Femur (tissue), 1 donor: ENCODE measurements at regions not wholly inside any gene's neighbourhood (a gene's known extent, or its start where the extent isn't known, plus 50 kb on each side); places are given as distances from the start of the nearest gene placed in this dataset.
"Not testable (repeated sequence)": the region's sequence is repeated elsewhere in the genome, so short reads cannot be mapped to it uniquely, and the experiment has no call there.

Source experiments
- DNase-seq: peaks from one replicate; pipeline ENCODE4 v3.0.0-alpha.2; 2017

GRCh38 chr3:30305021-30305420, 301.4 kb upstream of the TGFBR2 start:
- DNase-seq: no peak

- DNase-seq: no peak
Observed at GRCh38 chr3:30306896-30307295, 299.5 kb upstream of the TGFBR2 start.

GRCh38 chr3:30307372-30307950, 298.9 kb upstream of the TGFBR2 start:
- no peak for DNase-seq

DNA sequence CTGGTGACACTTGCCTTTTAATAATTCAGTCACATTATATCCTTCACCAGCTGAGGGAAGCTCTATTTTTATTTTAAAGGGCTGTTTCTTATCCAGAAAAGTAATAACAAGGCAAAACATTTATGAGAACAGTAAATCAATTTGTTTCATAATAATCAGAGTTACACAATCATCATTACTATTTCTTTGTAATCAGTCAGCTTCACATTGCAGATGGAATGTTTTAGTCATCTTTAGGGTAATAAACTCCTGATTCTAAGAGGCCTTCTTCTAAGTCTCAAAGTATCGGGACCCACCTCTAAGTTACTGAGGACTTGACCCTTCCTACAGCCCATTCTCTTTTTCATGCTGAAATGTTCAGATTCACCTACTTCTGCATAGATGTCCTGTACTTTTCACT, 298.3 kb upstream of the TGFBR2 start:
- DNase-seq: no peak

- DNase-seq: no peak
Observed at GRCh38 chr3:30309961-30310954, 296.1 kb upstream of the TGFBR2 start.

GRCh38 chr3:30311781-30312180, 294.6 kb upstream of the TGFBR2 start:
- DNase-seq: peak; percentile 37

DNA sequence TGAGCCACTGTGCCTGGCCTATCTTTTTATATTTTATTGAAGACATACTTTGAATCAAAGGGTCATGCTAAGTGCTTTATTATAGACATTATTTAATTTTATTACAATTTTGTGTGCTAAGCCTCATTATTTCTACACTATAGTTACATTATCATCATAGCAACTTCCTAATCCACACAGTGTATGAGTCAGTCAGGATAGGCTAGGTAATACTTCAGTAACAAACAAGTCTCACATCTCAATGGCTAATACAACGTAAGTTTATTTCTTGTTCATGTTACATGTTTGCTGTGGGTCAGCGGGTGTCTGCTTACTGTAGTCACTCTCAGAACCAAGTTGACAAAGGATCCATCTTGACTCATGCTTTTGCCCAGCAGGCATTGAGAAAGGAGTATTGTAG, 292.6 kb upstream of the TGFBR2 start:
- DNase-seq: no peak

- DNase-seq: no peak
Observed at GRCh38 chr3:30314757-30315325, 291.6 kb upstream of the TGFBR2 start.

DNA sequence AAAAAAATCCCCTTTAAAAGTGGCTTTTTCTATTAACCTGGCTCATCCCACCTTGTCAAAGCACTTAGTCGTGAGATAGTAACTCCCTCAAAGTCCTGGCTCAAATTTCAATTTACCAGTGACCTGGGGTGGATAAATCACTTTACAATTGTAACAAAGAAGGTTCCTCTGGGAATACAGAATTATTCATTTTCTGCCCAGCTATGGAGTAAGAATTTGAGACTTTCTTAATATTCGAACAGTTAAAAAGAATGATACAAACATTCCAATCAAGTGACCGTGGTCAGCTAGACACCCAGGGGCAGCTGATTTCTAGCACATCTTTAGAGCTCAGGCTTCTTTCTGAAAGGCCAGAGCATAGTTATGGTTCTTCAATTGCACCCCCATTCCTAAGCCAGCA, 291.0 kb upstream of the TGFBR2 start:
- DNase-seq: no peak

- no peak for DNase-seq
Observed at GRCh38 chr3:30317561-30317960, 288.8 kb upstream of the TGFBR2 start.

DNA sequence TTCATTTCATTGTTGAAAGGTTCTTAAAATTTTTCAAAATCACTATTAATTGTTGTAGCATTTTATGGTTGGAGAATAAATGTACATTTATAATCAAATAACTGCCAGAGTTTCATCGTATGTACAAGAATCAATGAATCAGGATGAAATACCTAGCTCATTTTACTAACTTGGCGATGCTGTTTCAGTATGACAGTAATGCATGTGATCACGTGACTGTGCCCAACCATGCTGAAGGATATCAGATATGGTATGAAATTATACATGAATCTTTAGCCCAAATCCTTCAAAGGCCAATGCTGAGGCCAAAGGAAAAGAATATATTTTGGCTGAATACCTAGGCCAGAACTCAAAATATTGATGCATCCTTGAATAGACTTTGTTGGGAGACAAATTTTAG, 288.3 kb upstream of the TGFBR2 start:
- no peak for DNase-seq

- DNase-seq: peak; percentile 22
Observed at GRCh38 chr3:30319713-30320112, 286.7 kb upstream of the TGFBR2 start.

DNA sequence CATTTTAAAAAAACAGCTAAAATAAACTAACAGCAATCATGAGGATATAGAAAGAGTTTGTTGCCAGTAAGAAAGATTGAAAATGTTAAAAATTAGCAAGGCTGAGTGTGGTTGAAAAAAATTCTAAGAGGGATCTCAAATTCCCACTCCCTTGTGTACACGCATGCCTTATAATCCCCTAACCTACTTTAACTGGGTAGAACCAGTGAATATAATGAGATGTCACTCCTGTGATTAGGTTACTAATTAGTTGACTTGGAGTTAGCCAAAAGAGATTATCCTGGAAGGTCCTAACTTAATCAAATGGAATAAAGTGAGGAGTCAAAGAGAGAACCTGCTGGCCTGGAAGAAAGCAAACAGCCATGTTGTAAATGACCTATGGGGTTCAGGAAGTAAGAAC, 286.0 kb upstream of the TGFBR2 start:
- DNase-seq: no peak

GRCh38 chr3:30321065-30321464, 285.3 kb upstream of the TGFBR2 start:
- DNase-seq: no peak

GRCh38 chr3:30323649-30324048, 282.8 kb upstream of the TGFBR2 start:
- DNase-seq: not testable (repeated sequence)

DNA sequence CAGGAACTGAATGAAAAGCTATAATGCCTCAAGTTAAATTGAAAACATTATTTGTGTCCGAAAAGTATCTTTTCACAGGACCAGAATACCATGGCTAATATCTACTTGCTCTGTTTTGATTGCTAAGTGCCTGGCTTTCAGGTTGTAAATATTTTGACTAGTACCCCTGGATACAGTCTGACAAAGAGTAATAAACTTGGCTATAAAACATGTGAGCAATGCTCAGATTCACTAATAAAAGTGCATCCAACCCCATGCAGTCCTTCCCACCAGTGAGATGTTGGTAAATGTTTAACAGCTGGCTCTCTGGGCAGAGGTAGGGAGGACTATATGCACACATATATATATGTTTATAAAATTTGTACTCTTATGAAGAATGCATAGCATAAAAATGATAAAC, 281.8 kb upstream of the TGFBR2 start:
- DNase-seq: no peak

DNA sequence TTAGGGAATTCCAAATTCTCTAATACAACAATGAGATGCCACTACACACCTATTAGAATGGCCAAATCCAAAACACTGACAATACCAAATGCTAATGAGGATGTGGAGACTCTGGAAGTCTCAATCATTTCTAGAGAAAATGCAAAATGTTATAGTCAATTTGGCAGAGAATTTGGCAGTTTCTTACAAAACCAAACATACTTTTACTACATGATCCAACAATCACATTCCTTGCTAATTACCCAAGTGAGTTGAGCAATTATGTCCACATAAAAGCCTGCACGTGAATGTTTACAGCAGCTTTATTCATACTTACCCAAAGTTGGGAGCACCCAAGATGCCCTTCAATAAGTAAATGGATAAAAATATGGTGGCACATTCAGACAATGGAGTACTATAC, 278.4 kb upstream of the TGFBR2 start:
- not testable (repeated sequence) for DNase-seq

DNA sequence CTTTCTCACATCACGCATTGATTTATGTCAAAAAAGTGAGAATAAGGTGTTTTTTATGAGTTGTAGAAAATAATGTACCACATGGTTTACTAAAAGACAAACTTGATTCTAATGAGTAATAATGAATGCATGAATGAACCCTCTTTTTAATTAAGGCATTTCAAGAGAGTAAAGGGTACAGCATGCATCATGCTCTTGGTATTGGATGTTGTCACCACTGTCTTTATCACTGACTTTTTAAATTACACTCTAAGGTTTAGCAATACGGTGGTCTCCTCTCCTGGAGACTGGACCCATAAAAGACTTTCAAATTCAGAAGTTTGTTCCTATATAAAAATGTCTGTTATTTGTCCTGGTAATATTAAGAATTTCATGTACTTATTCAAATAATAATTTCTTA, 277.5 kb upstream of the TGFBR2 start:
- not testable (repeated sequence) for DNase-seq

DNA sequence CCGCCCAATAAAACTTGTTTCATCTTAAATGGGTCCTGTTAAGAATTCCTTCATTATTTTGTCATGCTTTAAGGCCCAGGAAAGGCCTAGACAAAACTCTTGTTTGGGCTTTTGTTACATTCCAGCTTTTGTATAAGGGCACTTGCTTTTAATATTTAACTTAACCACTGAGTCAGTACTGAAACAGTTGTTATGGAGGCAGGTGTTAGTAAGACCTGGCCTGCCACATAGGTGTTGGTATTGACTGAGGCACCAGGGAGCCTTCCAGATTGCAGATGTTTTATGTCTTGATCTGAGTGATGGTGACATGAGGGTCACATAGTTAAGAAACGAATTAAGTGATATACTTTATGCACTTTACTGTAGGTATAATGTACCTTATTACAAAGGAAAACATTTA, 274.9 kb upstream of the TGFBR2 start:
- DNase-seq: no peak

GRCh38 chr3:30332196-30333021, 274.0 kb upstream of the TGFBR2 start:
- DNase-seq: no peak

DNA sequence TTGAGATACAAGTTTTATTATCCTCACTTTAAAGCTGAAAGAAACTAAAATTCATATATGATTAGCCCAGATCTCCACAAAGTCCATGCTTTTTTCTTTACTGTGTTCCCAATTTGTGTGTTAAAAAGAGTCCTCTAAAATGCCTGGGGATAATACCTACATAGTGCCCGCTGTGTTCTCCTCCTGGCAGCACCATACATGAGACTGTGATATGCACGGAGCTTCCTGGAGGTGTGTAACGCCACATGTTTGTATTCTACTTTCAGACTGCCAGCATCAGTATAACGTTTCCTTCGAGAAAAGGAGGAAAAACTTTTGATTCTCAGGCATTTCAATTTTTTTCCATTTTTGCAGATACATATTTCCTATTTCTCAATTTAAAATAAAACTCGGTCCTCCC, 273.3 kb upstream of the TGFBR2 start:
- no peak for DNase-seq

DNA sequence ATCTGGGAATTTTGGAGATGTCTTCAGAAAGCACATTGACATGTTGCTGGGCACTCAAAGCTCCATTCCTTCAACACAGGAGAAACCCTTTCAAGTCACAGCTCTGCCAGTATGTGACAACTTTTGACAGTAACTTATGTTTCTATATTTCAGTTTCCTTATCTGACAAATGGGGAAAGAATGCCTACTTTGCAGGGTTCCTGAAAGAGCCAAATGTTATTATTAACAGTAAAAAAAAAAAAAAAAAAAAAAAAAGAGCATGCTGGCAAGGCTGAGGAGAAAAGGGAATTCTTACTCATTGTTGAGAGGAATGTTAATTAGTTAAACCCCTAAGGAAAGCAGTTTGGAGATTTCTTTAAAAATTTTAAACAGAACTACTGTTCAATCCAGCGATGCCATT, 272.5 kb upstream of the TGFBR2 start:
- DNase-seq: no peak

DNA sequence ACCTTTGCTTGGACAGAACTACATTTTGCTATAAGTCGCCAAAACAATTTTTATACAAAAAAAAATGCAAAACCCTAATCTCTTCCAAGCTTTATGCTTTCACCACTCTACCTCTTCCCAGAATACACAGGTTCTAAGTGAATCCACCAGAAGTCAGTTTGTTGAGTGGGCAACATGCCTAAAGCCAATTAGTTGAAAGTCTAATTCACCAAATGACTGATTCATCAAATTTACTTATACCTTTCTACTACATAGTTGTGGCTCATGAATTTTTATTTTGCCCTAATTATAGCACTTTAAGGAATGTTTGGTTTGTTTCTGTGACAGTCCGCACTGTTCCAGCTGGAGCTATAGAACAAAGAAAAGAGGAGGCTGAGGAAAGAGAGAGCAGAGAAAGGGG, 265.9 kb upstream of the TGFBR2 start:
- no peak for DNase-seq
